ENCODE measurements at regions not wholly inside any gene's neighbourhood (a gene's known extent, or its start where the extent isn't known, plus 50 kb on each side); places are given as distances from the start of the nearest gene placed in this dataset.

DNA sequence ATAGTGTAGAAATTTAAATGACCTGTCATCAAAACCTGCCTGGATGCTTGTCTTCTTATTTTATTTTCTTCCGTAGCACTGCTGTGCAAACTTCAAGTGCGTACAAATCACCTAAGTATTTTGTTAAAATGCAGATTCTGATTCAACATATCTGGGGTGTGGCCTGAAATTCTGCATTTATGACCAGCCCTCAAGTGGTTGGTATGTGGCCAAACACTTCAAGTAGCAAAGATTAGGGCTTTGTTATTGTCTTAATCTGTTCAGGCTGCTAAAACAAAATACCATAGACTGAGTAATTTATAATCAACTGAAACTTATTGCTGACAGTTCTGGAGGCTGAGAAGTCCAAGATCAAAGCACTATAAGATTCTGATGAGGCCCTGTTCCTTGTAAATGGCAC lies 97.6 kb upstream of the LRRC3B start:
- TF ChIP-seq CTCF (IDR thresholded peaks at IDR 0.05) (no peak), POLR2A (IDR thresholded peaks at IDR 0.05) (no peak)

All from tibial nerve (tissue), 3 donors.